ENCODE measurements at regions not wholly inside any gene's neighbourhood (a gene's known extent, or its start where the extent isn't known, plus 50 kb on each side); places are given as distances from the start of the nearest gene placed in this dataset.

GRCh38 chr6:14431385-14432330 is 314.1 kb downstream of the CD83 start:
- DNase-seq (ENCODE audit: low read depth in 2 of 2): no peak

DNA sequence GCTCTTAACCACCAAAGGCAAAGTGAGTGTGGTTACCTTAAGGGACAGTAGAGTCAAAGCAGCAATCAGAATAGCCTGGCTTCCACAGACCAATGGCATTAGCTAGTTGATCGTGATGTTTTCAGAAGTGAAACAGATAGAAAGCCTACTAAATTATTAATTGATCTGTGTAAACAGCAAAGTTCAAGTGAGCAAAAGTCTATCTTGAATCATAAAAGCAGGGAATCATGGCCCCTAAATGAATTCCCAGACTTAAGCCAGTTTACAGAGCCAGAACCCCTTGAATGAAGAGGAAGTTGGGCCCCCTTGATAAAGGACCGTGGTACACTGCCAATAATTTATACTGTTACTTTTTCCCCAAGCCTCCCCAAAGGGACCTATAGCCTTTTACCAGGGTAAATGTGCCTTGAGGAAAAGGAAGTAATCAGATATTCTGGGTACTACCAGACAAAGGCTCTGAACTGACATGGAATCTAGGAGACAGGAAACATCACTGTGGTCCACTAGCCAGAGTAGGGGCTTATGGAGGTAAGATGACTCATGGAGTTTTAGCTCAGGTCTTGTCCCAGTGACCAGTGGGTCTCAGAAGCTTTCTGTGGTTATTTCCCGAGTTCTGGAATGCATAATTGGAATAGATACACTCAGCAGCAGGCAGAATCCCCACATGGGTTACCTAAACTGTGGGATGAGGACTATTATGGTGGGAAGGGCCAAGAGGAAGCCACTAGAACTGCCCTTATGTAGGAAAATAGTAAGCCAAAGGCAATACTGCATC is 317.5 kb downstream of the CD83 start:
- DNase-seq (ENCODE audit: low read depth in 2 of 2): no peak

DNA sequence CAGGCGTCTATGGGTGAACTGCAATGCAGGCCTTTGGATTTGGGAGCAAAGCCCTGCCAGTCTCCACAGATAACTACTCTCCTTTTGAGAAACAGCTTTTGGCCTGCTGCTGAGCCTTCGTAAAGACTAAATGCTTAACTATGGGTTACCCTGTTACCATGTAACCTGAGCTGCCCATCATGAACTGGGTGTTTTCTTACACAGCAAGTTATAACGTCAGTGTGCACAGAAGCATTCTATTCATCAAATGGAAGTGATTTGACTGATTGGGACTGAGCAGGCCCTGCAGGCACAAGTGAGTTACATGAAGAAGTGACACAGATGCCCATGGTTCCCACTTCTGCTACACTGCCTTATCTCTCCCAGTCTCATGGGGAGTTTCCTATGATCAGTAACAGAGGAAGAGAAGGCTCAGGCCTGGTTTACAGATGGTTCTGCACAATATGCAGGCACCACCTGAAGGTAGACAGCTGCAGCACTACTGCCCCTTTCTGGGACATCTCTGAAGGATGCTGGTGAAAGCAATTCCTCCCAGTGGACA is 319.1 kb downstream of the CD83 start:
- DNase-seq (ENCODE audit: low read depth in 2 of 2): no peak

- DNase-seq (ENCODE audit: low read depth in 2 of 2): no peak
Observed at GRCh38 chr6:14439419-14439818, 321.8 kb downstream of the CD83 start.

- DNase-seq (ENCODE audit: low read depth in 2 of 2): no peak
Observed at GRCh38 chr6:14440215-14440910, 322.8 kb downstream of the CD83 start.

- no peak for DNase-seq (ENCODE audit: low read depth in 2 of 2)
Observed at GRCh38 chr6:14440940-14441781, 323.6 kb downstream of the CD83 start.

DNA sequence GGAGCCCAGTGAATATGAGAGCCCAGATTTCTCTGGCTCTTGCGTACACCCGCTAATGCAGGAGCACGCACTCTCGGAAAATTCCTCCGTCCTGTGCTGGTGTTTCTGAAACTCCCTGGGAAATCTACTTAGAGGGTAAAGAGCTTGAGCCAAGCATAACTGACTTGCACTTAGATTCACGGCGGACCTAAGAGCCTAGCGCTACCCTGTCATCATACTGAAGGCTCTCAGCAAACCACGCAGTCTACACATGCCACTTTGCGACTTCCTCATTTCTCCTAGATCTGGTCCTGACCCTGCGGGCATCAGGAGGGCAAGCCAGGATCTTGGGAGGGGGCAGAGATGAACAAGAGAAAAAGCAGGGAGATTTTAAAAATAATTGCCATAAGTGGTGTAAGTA is 324.7 kb downstream of the CD83 start:
- no peak for DNase-seq (ENCODE audit: low read depth in 2 of 2)

DNA sequence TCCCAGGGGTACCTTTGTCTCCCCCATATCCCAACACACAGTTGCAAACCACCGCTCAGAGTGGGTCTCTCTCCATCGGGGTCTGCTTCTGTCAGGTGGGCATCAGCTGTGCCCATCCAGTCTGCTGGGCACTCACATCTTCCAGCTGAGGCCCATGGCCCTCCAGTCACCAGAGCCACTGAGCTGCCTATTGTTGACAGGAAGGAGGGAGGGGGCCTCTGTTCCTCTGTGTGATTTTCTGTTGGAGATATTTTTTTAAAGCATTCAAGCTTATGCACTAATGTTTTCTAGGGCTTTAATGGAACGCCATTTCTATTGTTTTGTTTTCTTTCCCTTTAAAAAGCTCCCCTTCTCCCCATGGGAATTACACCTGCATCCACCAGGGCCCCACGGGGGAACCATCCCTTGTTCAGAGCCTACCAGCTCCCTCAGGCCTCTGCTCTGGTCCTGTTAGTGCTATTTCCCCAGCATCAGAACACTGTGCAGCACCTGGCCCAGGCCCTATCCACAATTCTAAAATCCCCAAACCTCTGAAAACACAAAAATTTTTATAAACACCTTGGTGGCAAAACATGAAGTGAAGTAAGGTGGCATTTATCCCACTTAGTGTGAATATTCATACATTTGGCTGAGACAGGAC is 326.2 kb downstream of the CD83 start:
- no peak for DNase-seq (ENCODE audit: low read depth in 2 of 2)

GRCh38 chr6:14444295-14444972 is 326.9 kb downstream of the CD83 start:
- DNase-seq (ENCODE audit: low read depth in 2 of 2): no peak

GRCh38 chr6:14447240-14447639 is 329.7 kb downstream of the CD83 start:
- no peak for DNase-seq (ENCODE audit: low read depth in 2 of 2)

DNA sequence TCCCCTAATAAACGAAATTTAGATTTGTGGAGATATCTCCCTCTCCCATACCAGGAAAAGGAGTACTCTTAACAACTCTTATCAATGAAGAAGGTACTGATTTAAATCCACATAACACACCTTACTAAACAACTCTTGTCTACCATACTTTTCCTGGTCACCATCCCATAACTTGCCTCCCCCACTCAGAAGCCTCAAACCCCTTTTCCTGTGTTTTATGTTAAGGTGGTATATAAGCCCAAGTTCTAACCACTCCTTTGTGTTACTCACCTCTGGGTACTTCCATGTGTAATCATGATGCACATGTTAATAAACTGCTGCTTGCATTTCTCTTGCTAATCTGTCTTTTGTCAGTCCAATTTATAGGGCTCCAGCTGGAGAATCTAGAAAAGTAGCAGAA is 330.7 kb downstream of the CD83 start:
- no peak for DNase-seq (ENCODE audit: low read depth in 2 of 2)

- DNase-seq (ENCODE audit: low read depth in 2 of 2): no peak
Observed at GRCh38 chr6:14450133-14450504, 332.5 kb downstream of the CD83 start.

- no peak for DNase-seq (ENCODE audit: low read depth in 2 of 2)
Observed at GRCh38 chr6:14450578-14450977, 333.0 kb downstream of the CD83 start.

DNA sequence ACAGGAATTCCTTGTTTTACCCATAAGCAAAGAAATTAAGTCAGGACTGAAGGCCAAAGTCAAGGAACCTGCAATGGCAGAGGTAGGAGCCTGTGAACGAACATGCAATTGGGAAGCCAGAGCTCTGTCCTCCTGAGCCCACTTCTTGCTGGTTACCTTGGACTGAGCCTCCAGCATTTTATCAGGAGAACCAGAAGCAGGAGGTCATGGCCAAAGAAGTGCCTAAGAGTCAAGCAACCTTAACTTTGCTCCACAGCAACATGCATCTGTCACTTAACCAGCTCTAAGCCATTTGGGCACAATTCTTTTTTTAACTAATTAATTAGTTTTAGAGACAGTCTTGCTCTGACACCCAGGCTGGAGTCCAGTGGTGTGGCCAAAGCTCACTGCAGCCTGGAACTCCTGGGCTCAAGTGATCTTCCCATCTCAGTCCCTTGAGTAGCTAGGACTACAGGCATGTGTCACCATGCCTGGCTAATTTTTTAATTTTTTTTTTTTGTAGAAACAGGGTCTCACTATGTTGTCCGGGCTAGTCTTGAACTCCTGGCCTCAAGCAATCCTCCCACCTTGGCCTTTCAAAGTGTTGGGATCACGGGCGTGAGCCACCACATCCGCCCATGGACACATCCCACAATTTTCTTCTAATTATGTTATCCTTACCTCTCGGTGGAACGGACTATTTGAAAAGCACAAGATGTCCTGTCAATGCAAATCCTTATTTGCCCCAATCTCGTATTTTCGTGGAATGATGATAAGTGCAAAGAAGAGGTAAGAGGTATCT is 334.2 kb downstream of the CD83 start:
- no peak for DNase-seq (ENCODE audit: low read depth in 2 of 2)

DNA sequence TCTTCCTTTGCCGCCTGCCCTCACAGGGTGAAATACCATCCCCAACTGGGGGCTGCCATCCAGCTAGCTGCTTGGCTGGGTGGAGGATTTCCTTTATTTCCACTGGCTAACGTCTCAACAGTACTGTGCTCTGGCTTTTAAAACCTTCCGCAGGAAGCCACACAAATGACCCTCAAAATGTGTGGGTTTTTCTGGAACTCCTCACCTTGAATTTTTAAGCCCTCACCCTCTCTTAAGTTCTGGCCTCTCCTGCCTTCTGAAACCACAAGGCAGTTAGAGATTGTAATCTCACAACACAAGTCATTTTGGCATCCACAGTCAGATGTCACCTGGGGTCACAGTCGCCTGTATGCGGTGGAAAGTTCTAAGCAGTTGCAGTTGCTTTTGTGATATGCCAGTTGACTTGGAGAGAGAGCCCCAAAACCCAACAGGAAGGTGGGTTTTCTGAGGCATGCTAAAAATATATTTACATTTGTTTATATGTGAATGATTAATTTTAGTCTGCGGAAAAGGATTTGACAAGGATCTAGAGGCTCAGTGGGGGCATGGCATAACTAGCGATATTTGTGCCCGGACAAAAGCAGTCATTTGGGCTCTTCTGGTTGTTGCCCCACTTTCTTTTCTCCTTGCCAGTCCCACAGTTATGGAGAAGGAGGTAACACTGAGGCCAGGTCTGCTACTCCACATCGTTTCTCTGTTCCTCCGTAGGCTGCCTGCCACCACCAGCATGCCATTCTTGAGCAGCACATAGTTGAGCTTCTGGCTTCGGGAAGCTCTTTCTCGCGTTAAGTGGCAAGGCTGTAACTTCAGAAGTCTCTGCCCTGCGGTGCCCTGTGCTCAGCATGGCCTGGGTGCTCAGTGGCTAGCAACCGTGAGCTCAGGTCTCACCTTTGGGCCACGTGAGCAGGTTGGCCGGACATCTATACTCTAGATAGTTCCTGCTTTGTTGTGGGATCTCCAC is 335.3 kb downstream of the CD83 start:
- DNase-seq (ENCODE audit: low read depth in 2 of 2): peak; percentile 10 to 37

DNA sequence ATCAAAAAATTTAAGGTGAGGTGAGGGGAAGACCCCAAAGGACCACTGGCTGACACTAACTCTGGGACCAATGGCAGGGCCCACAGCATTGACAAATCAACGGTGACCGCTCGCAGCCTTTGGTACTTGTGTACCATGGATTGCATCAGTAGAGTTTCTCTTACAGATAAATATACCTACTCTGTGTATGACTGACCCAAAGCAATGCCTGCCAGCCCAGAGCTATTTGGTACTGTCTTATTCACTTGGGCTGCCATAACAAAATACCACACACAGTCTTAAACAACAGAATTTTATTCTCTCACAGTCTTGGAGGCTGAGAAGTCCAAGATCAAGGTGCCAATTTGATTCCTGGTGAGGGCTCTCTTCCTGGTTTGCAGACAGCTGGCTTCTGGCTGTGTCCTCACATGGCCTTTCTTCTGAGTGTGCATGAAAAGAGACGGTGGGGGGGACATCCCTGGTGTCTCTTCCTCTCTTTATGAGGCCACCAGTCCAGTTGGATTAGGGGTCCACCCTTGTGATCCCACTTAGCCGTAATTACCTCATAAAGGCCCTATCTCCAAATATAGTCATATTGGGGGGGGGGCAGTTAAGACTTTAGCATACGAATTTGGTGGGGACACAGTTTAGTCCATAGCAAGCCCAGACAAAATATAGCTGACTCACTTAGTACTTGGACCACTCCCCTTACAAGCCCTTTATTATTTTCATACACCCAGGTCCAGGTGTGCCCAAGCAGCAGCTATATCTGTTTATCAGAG is 336.3 kb downstream of the CD83 start:
- DNase-seq (ENCODE audit: low read depth in 2 of 2): no peak

DNA sequence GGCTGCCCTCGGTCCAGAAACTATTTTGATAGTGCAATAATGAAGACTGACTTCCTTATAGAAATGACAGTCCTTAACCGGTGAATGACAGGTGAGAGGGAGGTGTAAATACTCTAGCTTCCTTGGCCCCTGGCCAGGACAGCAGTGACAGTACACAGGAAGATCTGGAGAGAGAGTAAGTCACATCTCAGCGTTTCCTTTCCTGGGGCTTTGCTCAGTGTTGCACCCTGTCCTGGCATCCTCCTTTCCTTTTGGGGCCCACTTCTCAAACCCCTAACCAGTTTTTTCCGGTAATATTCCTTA is 336.9 kb downstream of the CD83 start:
- no peak for DNase-seq (ENCODE audit: low read depth in 2 of 2)

GRCh38 chr6:14455427-14455826 is 337.9 kb downstream of the CD83 start:
- no peak for DNase-seq (ENCODE audit: low read depth in 2 of 2)

Measured in stimulated activated CD8-positive, alpha-beta memory T cell treated with anti-CD3 and anti-CD28 coated beads, Interleukin-15, amount 100 ng/mL, for 4 hours (primary cell).